Neural cell (in vitro differentiated cells): ENCODE measurements at regions not wholly inside any gene's neighbourhood (a gene's known extent, or its start where the extent isn't known, plus 50 kb on each side); places are given as distances from the start of the nearest gene placed in this dataset.

Experiments used
- H2AFZ ChIP-seq: fragments of 200-600, 300-800 bp; sonication (generic), shearing (Covaris generic); 2 replicates; pipeline ENCODE4 v1.6.0; 2014; ENCODE audit warnings: low read depth, mild to moderate bottlenecking, antibody characterized with exemption, low read length, moderate library complexity
- H3F3A ChIP-seq: fragments of 200-600 bp; shearing (Covaris generic); 2 replicates; pipeline ENCODE4 v1.6.1; 2016; ENCODE audit warnings: mild to moderate bottlenecking, moderate library complexity, mixed read lengths, antibody characterized with exemption, low read length; ENCODE audit not compliant: insufficient read depth, poor library complexity, severe bottlenecking
- H3K27ac ChIP-seq: fragments of 200-600, 300-800 bp; sonication (generic), shearing (Covaris generic); 2 replicates; pipeline ENCODE4 v1.5.1; 2014; ENCODE audit warnings: mild to moderate bottlenecking, low read length, moderate library complexity
- H3K27me3 ChIP-seq: fragments of 300-800, 200-600 bp; sonication (generic), shearing (Covaris generic); 2 replicates; pipeline ENCODE4 v1.6.0; 2014; ENCODE audit warnings: mild to moderate bottlenecking, low read depth, low read length, moderate library complexity; ENCODE audit not compliant: insufficient read depth
- H3K36me3 ChIP-seq: fragments of 300-800, 200-600 bp; sonication (generic), shearing (Covaris generic); 2 replicates; pipeline ENCODE4 v1.5.1; 2014; ENCODE audit warnings: mild to moderate bottlenecking, antibody characterized with exemption, low read length, moderate library complexity; ENCODE audit not compliant: insufficient read depth
- H3K4me2 ChIP-seq: fragments of 300-800, 200-600 bp; sonication (generic), shearing (Covaris generic); 2 replicates; pipeline ENCODE4 v1.6.0; 2014; ENCODE audit warnings: mild to moderate bottlenecking, low read length
- H3K4me3 ChIP-seq: fragments of 300-800, 200-600 bp; sonication (generic), shearing (Covaris generic); 2 replicates; pipeline ENCODE4 v1.5.1; 2014; ENCODE audit warnings: mild to moderate bottlenecking, low read length, moderate library complexity
- H3K79me2 ChIP-seq: fragments of 200-600 bp; shearing (Covaris generic); replicated peaks from 2 replicates; pipeline ENCODE4 v1.6.0; 2014; ENCODE audit warnings: mild to moderate bottlenecking, low read length, moderate library complexity; ENCODE audit not compliant: insufficient read depth
- H3K9ac ChIP-seq: fragments of 300-800, 200-600 bp; sonication (generic), shearing (Covaris generic); 2 replicates; pipeline ENCODE4 v1.6.1; 2016; ENCODE audit warnings: mild to moderate bottlenecking, low read length, mixed read lengths
- H3K9me2 ChIP-seq: fragments of 200-600 bp; shearing (Covaris generic); 2 replicates; pipeline ENCODE4 v1.6.1; 2016; ENCODE audit warnings: mild to moderate bottlenecking, low read length, mixed read lengths; ENCODE audit not compliant: insufficient read depth
- H3K9me3 ChIP-seq: fragments of 200-600, 300-800 bp; sonication (generic), shearing (Covaris generic); 2 replicates; pipeline ENCODE4 v1.6.1; 2016; ENCODE audit warnings: mild to moderate bottlenecking, mixed run types, low read length, moderate library complexity, mixed read lengths
- H4K20me1 ChIP-seq: fragments of 200-600 bp; shearing (Covaris generic); 2 replicates; pipeline ENCODE4 v1.6.1; 2016; ENCODE audit warnings: mild to moderate bottlenecking, mixed run types; ENCODE audit not compliant: insufficient read depth
- EP300 ChIP-seq: fragments of 450-650 bp; conservative IDR thresholded peaks from 2 replicates; pipeline ENCODE4 v1.6.1; 2014; ENCODE audit warnings: antibody characterized with exemption, mild to moderate bottlenecking, moderate library complexity; ENCODE audit not compliant: poor library complexity, severe bottlenecking
- EZH2 ChIP-seq: fragments of 200-600, 300-800 bp; shearing (Covaris generic), sonication (generic); IDR thresholded peaks from 2 replicates; pipeline ENCODE4 v1.6.1; 2014; ENCODE audit warnings: antibody characterized with exemption, low read length, borderline replicate concordance, mild to moderate bottlenecking; ENCODE audit not compliant: insufficient read depth, poor library complexity, severe bottlenecking
- MXI1 ChIP-seq: fragments of 450-650 bp; conservative IDR thresholded peaks from 2 replicates; pipeline ENCODE4 v1.6.1; 2014; ENCODE audit warnings: antibody characterized with exemption, mild to moderate bottlenecking; ENCODE audit not compliant: poor library complexity, severe bottlenecking
- POLR2AphosphoS5 ChIP-seq: IDR thresholded peaks from 2 replicates; pipeline ENCODE4 v1.6.1; 2012
- RAD21 ChIP-seq: fragments of 450-650 bp; conservative IDR thresholded peaks from 2 replicates; pipeline ENCODE4 v1.6.1; 2014; ENCODE audit warnings: antibody characterized with exemption, mild to moderate bottlenecking, moderate library complexity
- SMC3 ChIP-seq: fragments of 450-650 bp; conservative IDR thresholded peaks from 2 replicates; pipeline ENCODE4 v1.6.1; 2014; ENCODE audit warnings: antibody characterized with exemption, mild to moderate bottlenecking, moderate library complexity; ENCODE audit not compliant: poor library complexity
- TAF1 ChIP-seq: IDR thresholded peaks from 2 replicates; pipeline ENCODE4 v1.6.1; 2012; ENCODE audit warnings: low read depth
- TF ChIP-seq, protein P1 (sequence below): fragments of 450-650 bp; IDR thresholded peaks from 2 replicates; pipeline ENCODE4 v1.5.1; 2014; ENCODE audit warnings: antibody characterized with exemption, mild to moderate bottlenecking, moderate library complexity; ENCODE audit not compliant: poor library complexity, severe bottlenecking
- TF ChIP-seq, protein P2 (sequence below): IDR thresholded peaks from 2 replicates; pipeline ENCODE4 v1.6.1; 2012; ENCODE audit warnings: borderline replicate concordance

DNA sequence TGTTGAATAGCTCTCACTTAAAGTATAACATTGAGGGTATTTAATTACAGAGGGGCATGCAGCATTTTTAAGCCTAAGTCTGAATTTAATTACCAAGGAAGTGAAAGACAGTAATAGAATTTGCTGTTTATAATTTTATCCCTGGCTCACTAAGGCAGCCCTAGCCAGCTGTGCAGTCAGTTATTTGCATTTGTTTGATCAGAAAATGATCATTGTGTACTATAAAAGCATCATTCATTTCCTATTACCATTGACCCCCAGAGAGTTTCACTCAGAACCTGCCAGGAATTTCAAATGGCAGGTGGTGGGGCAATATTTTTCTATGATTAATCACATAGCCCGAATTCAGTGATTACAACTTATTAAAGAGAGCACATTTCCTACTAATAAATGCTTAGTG lies 277.1 kb upstream of the KAZN start:
- Histone ChIP-seq H3K79me2 (no peaks in the 10 kb centered on the region), H4K20me1 (no peaks in the 10 kb centered on the region), H2AFZ (no peak overlapping the region), H3K9me2 (no peaks in the 10 kb centered on the region), H3K27ac (no peak overlapping the region), H3F3A (no peaks in the 10 kb centered on the region), H3K9ac (no peak overlapping the region), H3K27me3 (no peaks in the 10 kb centered on the region), H3K36me3 (no peaks in the 10 kb centered on the region), H3K9me3 (no peaks in the 10 kb centered on the region), H3K4me3 (no peak overlapping the region), H3K4me2 (no peak overlapping the region)
- TF ChIP-seq MXI1 = no peak
- TF ChIP-seq EP300 = no peak
- TF ChIP-seq POLR2AphosphoS5 = no peak
- TF ChIP-seq, protein P1, sequence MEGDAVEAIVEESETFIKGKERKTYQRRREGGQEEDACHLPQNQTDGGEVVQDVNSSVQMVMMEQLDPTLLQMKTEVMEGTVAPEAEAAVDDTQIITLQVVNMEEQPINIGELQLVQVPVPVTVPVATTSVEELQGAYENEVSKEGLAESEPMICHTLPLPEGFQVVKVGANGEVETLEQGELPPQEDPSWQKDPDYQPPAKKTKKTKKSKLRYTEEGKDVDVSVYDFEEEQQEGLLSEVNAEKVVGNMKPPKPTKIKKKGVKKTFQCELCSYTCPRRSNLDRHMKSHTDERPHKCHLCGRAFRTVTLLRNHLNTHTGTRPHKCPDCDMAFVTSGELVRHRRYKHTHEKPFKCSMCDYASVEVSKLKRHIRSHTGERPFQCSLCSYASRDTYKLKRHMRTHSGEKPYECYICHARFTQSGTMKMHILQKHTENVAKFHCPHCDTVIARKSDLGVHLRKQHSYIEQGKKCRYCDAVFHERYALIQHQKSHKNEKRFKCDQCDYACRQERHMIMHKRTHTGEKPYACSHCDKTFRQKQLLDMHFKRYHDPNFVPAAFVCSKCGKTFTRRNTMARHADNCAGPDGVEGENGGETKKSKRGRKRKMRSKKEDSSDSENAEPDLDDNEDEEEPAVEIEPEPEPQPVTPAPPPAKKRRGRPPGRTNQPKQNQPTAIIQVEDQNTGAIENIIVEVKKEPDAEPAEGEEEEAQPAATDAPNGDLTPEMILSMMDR = no peak
- TF ChIP-seq SMC3 = no peak
- no peak for TF ChIP-seq TAF1
- no peak for TF ChIP-seq RAD21
- TF ChIP-seq, protein P2, sequence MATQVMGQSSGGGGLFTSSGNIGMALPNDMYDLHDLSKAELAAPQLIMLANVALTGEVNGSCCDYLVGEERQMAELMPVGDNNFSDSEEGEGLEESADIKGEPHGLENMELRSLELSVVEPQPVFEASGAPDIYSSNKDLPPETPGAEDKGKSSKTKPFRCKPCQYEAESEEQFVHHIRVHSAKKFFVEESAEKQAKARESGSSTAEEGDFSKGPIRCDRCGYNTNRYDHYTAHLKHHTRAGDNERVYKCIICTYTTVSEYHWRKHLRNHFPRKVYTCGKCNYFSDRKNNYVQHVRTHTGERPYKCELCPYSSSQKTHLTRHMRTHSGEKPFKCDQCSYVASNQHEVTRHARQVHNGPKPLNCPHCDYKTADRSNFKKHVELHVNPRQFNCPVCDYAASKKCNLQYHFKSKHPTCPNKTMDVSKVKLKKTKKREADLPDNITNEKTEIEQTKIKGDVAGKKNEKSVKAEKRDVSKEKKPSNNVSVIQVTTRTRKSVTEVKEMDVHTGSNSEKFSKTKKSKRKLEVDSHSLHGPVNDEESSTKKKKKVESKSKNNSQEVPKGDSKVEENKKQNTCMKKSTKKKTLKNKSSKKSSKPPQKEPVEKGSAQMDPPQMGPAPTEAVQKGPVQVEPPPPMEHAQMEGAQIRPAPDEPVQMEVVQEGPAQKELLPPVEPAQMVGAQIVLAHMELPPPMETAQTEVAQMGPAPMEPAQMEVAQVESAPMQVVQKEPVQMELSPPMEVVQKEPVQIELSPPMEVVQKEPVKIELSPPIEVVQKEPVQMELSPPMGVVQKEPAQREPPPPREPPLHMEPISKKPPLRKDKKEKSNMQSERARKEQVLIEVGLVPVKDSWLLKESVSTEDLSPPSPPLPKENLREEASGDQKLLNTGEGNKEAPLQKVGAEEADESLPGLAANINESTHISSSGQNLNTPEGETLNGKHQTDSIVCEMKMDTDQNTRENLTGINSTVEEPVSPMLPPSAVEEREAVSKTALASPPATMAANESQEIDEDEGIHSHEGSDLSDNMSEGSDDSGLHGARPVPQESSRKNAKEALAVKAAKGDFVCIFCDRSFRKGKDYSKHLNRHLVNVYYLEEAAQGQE = no peak
- TF ChIP-seq EZH2 = no peak

DNA sequence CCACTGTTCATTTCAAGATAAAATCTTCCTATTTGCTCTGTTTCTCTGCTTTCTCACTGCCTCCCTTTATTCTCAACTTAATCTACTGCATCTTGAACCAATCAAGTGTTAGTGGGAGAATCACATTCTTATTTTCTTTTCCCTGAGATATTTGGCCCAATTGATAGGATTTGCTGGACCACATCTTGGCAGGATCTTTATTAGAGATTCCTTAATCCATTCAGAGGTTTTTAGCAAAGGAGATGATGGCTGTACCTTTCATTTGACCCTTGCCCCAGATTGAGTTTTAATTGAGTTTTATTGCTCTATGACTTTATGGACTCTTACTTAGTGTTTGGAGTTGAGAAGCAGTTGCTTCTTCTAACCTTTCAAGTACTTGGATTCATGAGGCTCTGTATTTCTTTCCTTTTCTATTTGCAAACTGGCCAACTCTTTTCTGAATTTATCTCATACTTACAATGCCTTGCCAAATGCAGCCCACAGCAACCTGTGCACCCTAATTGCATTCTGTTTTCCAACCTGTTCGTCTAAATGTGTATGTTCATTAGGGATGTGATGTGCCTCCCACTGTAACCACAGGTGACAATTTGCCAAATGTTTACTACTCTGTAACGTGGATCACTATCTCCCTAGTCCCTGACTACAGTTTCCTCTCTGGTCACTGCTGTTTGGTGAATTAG lies 274.8 kb upstream of the KAZN start:
- TF ChIP-seq MXI1 = no peak
- no peak for TF ChIP-seq EZH2
- H3K9me2 ChIP-seq = no peaks in the 10 kb centered on the region
- no peak overlapping the region for H3K4me2 ChIP-seq
- H3K27me3 ChIP-seq = no peaks in the 10 kb centered on the region
- H3F3A ChIP-seq = no peaks in the 10 kb centered on the region
- H3K9ac ChIP-seq = no peak overlapping the region
- H3K36me3 ChIP-seq = no peaks in the 10 kb centered on the region
- H3K79me2 ChIP-seq = no peaks in the 10 kb centered on the region
- H3K4me3 ChIP-seq = no peak overlapping the region
- H3K9me3 ChIP-seq = no peaks in the 10 kb centered on the region
- H2AFZ ChIP-seq = no peak overlapping the region
- no peaks in the 10 kb centered on the region for H4K20me1 ChIP-seq
- H3K27ac ChIP-seq = no peak overlapping the region
